Upper lobe of left lung (tissue), 6 donors: ENCODE measurements at regions not wholly inside any gene's neighbourhood (a gene's known extent, or its start where the extent isn't known, plus 50 kb on each side); places are given as distances from the start of the nearest gene placed in this dataset.
A peak's percentile ranks its signal among the peaks of the same experiment; 100 is the strongest.

Source experiments
- ATAC-seq, 2 donors: fragments of 200-7000 bp; cut with Tn5 transposase; one replicate each; pipeline ENCODE4 v1.9.1; 2022; ENCODE audit warnings: mild to moderate bottlenecking in 2 of 2, moderate library complexity in 2 of 2; ENCODE audit not compliant: low FRiP score in 2 of 2
- DNase-seq, 2 donors: peaks; one replicate each; pipeline ENCODE4 v3.0.0-alpha.2; 2019 to 2020
- H3K27ac ChIP-seq, 4 donors: fragments of 200-600 bp; sonication (generic); one replicate each; pipeline ENCODE4 v1.5.1; 2016 to 2019
- H3K27me3 ChIP-seq, 4 donors: fragments of 200-600 bp; sonication (generic); one replicate each; pipeline ENCODE4 v1.5.1; 2017 to 2019
- H3K36me3 ChIP-seq, 4 donors: fragments of 200-600 bp; sonication (generic); one replicate each; pipeline ENCODE4 v1.5.1; 2016 to 2019
- H3K4me1 ChIP-seq, 4 donors: fragments of 200-600 bp; sonication (generic); one replicate each; pipeline ENCODE4 v1.5.1; 2018 to 2019
- H3K4me3 ChIP-seq, 4 donors: fragments of 200-600 bp; sonication (generic); one replicate each; pipeline ENCODE4 v1.5.1; 2017 to 2019; ENCODE audit warnings: mild to moderate bottlenecking in 2 of 4, moderate library complexity in 1 of 4
- H3K9me3 ChIP-seq, 4 donors: fragments of 200-600 bp; sonication (generic); one replicate each; pipeline ENCODE4 v1.5.1; 2018 to 2019
- EP300 ChIP-seq, 4 donors: sonication (generic); formaldehyde crosslinking; IDR thresholded peaks; one replicate each; pipeline ENCODE4 v1.5.1; 2017; ENCODE audit warnings: antibody characterized with exemption in 4 of 4, control low read depth in 2 of 4
- POLR2A ChIP-seq, 4 donors: fragments of 450-650 bp; IDR thresholded peaks; one replicate each; pipeline ENCODE4 v1.5.1; 2016 to 2017; ENCODE audit warnings: antibody characterized with exemption in 4 of 4, mild to moderate bottlenecking in 2 of 4
- POLR2AphosphoS5 ChIP-seq, 2 donors: sonication (generic); formaldehyde crosslinking; IDR thresholded peaks; one replicate each; pipeline ENCODE4 v1.5.1; 2017; ENCODE audit warnings: antibody characterized with exemption in 2 of 2
- WGBS, 2 donors: methylation state at CpG; one replicate each; pipeline ENCODE4 v1.1.5; 2017 to 2018; 5-methylcytosine and 5-hydroxymethylcytosine counted together
- TF ChIP-seq, protein P1 (sequence below), 6 experiments: fragments of 450-650 bp in 4 of 6; fragments of 200-600 bp in 2 of 6; sonication (generic) in 2 of 6; IDR thresholded peaks; one replicate each; pipeline ENCODE4 v1.5.1; 2016 to 2019; ENCODE audit warnings: antibody characterized with exemption in 6 of 6
- donor health status: DM: no; HTN: no; CAD: no; lungs with moderate emphysema.
- donor health status: DM: no; HTN: yes; CAD: no; lungs with severe emphysema.

DNA sequence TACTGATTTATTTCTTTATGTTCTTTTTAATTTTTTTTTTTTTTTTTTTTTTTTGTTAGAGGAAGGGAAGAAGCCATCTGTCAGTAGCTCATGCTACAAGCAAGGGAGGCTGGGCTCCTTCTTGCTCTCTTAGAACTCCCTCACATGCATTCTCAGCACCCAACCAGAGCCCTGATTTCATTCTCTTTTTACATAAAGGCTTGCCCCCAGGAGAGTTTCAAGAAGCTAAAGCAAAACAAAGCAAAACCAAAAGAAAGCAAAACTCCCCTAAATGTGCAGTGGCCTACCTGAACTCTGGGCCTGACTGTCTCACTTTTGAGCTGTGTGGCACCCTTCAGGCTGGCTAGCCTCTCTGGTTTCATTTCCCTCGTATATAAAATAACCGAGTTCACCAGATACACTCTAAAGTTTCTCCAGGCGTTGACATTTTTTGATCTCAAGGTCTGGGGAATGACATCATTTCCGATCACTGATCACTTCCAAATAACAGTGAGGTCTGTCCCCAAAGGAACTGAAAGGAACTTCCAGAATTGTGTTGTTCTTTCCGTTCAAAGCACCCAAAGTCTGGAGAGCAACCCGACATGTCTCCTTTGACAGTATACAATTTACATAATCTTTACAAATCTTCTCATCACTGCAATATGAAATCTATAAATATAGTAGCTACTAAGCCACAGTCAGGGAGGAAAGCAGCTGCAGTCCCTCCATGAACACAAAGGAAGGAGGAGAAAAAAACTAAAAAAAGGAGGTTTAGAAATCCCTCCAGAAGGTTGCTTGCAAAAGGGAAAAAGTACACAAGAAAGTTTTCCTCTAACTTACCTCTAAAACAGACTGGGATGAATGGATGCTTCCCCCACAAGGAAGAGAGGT is 145.6 kb upstream of the NCK2 start:
- Histone ChIP-seq H3K27ac (no peak overlapping the region), H3K4me1 (no peaks in the 10 kb centered on the region), H3K36me3 (no peaks in the 10 kb centered on the region), H3K9me3 (no peaks in the 10 kb centered on the region), H3K27me3 (no peaks in the 10 kb centered on the region), H3K4me3 (no peak overlapping the region)
- 75 to 80% methylated on average over 6 of the region's 6 CpGs for WGBS, 2 donors
- no peak for DNase-seq
- TF ChIP-seq, protein P1, sequence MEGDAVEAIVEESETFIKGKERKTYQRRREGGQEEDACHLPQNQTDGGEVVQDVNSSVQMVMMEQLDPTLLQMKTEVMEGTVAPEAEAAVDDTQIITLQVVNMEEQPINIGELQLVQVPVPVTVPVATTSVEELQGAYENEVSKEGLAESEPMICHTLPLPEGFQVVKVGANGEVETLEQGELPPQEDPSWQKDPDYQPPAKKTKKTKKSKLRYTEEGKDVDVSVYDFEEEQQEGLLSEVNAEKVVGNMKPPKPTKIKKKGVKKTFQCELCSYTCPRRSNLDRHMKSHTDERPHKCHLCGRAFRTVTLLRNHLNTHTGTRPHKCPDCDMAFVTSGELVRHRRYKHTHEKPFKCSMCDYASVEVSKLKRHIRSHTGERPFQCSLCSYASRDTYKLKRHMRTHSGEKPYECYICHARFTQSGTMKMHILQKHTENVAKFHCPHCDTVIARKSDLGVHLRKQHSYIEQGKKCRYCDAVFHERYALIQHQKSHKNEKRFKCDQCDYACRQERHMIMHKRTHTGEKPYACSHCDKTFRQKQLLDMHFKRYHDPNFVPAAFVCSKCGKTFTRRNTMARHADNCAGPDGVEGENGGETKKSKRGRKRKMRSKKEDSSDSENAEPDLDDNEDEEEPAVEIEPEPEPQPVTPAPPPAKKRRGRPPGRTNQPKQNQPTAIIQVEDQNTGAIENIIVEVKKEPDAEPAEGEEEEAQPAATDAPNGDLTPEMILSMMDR (IDR thresholded peaks at IDR 0.05) = no peak
- TF ChIP-seq EP300 (IDR thresholded peaks at IDR 0.05) (no peak), POLR2AphosphoS5 (IDR thresholded peaks at IDR 0.05) (no peak), POLR2A (IDR thresholded peaks at IDR 0.05) (no peak)
- ATAC-seq = no peak

DNA sequence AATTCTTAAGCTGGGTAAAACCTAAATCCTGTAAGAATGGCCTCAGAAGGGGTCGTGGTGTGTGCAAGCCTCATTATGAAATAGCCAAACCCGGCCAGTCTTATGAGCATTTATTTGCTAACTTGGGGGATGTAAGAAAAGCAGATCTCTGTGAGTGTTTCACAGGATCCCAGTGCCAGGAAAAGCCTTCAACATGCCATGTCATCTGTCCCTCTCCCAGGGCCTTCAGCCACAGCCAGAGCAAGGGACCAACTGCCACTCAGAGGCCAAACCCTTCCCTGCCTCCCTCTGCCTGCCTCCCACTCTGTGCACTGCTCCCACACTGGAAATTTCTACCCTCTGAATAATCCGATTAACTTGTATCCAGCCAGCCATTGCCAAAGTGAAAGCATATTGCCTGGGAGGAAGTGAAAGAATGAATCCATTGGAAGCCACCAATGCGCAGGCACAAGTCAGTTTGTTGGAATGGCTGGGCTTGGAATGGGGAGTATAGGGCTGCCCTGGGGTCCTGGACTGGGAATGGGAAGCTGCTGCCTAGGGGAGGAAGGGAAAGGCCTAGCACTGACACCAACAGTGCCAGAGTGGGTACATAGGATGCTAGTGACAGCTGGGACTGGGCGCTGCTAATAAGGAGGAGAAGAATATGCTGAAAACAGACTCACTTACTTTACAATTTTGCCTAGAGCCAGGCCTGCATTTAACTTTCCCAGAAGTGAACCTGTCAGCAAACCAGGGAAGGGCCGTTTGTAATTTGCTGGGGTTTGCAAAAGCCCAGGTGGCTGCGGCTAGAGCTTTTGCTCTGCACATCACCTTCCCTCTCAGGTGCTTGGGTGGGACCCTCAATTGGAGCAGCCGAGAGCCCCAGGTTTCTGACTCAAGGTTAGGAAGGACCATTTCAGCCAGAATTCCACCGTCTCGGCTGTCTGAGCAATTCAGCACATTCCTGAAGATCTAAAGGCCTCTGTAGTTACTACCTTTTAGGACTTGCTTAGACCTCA is 146.6 kb upstream of the NCK2 start:
- 85 to 87% methylated on average over 10 of the region's 10 CpGs for WGBS, 2 donors
- Histone ChIP-seq H3K36me3 (no peaks in the 10 kb centered on the region), H3K4me3 (no peak overlapping the region), H3K27ac (peak overlapping the region in 2 of 4 donors; percentile 4 to 37), H3K27me3 (no peaks in the 10 kb centered on the region), H3K9me3 (no peaks in the 10 kb centered on the region), H3K4me1 (no peaks in the 10 kb centered on the region)
- ATAC-seq (no peak), DNase-seq (no peak)
- TF ChIP-seq POLR2A (IDR thresholded peaks at IDR 0.05) (no peak), EP300 (IDR thresholded peaks at IDR 0.05) (no peak), POLR2AphosphoS5 (IDR thresholded peaks at IDR 0.05) (no peak)
- TF ChIP-seq, protein P1 (IDR thresholded peaks at IDR 0.05) = no peak

DNA sequence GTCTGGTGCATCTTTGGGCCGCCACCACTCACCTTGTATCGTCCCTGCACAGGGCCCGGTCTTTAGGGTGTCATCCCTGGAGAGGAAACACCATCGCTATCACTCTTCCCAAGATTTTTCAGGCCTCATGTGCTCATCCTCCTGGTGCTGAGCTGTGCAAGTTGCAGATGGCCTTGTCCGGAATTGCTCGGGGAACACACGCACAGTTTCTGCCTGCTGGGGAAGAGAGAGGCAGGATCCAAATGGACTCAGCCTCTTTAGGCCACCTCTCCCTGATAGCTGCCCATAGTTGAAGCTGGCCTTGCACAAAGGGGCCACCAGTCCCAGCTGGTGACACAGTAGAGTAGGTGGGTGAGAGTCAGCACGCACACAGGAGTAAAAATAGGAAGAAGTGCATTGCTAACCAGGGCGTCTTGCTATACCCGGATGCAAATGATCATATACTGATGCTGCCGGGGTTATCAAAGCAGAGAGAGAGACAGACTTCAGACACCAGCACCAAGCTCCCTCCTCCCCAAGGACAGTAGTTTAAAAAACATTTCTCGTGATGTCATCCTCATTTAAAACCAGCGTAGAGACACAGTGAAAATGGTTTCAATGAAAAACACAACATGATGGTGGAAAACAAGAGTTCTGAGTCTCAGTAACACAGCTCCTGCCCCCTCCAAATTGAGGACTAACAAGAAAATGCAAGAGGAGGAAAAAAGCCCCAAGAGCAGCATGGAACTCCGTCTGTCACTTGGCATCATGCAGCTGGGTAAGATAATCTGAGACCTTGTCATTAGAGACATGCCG is 147.5 kb upstream of the NCK2 start:
- TF ChIP-seq EP300 (IDR thresholded peaks at IDR 0.05) (no peak), POLR2A (IDR thresholded peaks at IDR 0.05) (no peak), POLR2AphosphoS5 (IDR thresholded peaks at IDR 0.05) (no peak)
- TF ChIP-seq, protein P1 (IDR thresholded peaks at IDR 0.05) = no peak
- ATAC-seq = no peak
- Histone ChIP-seq H3K4me1 (no peaks in the 10 kb centered on the region), H3K27me3 (no peaks in the 10 kb centered on the region), H3K27ac (no peak overlapping the region), H3K4me3 (no peak overlapping the region), H3K9me3 (no peaks in the 10 kb centered on the region), H3K36me3 (no peaks in the 10 kb centered on the region)
- no peak for DNase-seq
- 88 to 92% methylated on average over 15 of the region's 15 CpGs for WGBS, 2 donors

DNA sequence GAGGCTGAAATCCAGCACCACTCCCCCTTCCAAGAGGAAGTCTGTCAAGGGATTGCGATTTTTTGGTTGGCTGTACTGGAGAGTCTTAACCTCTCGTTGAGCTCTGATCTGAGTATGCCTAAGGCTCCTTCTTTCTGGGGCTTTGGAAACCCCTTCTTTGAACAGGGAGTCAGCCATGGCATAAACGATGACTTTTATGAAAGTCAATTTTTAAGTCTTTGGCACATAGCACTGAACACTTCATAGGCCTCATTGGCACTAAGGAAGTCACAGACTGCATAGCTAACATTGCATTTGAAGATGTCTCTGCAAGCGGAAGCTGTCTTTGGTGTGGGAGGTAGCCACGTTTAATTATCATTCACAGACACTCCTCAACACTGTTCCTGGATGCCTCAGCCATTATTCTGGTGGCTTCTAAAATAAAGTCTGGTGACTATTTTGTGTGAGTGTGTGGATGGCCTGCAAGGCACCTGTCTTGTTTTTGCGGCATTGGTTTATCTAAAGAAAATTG is 148.2 kb upstream of the NCK2 start:
- 85 to 90% methylated on average over 6 of the region's 6 CpGs for WGBS, 2 donors
- no peaks in the 10 kb centered on the region for H3K4me1 ChIP-seq
- TF ChIP-seq POLR2AphosphoS5 (IDR thresholded peaks at IDR 0.05) (no peak), EP300 (IDR thresholded peaks at IDR 0.05) (no peak), POLR2A (IDR thresholded peaks at IDR 0.05) (no peak)
- TF ChIP-seq, protein P1 (IDR thresholded peaks at IDR 0.05) = no peak
- no peak overlapping the region for H3K4me3 ChIP-seq
- no peak for ATAC-seq
- DNase-seq = no peak
- H3K27ac ChIP-seq = no peak overlapping the region
- no peaks in the 10 kb centered on the region for H3K27me3 ChIP-seq
- no peaks in the 10 kb centered on the region for H3K36me3 ChIP-seq
- no peaks in the 10 kb centered on the region for H3K9me3 ChIP-seq
